ENCODE measurements at regions not wholly inside any gene's neighbourhood (a gene's known extent, or its start where the extent isn't known, plus 50 kb on each side); places are given as distances from the start of the nearest gene placed in this dataset.

- Histone ChIP-seq H4K8ac (ENCODE audit: extremely low read depth, insufficient read depth, low read length) (no peak overlapping the region), H2BK12ac (ENCODE audit: low read depth, low read length) (no peak overlapping the region), H3K79me2 (ENCODE audit: control insufficient read depth in 1 of 2, insufficient read depth in 2 of 2, low read length in 2 of 2) (no peaks in the 10 kb centered on the region), H2BK5ac (ENCODE audit: low read depth, low read length) (no peak overlapping the region), H4K5ac (ENCODE audit: insufficient read length, low read depth, low read length) (no peak overlapping the region), H3K56ac (replicated peaks; ENCODE audit: insufficient read length, low read depth, low read length) (no peak overlapping the region), H2AFZ (ENCODE audit: low read length) (no peak overlapping the region), H3K23me2 (ENCODE audit: low read depth, low read length) (no peaks in the 10 kb centered on the region), H3K9me3 (ENCODE audit: insufficient read depth in 2 of 2, low read depth in 1 of 2, low read length in 1 of 2) (no peaks in the 10 kb centered on the region), H4K20me1 (replicated peaks in 1 of 2; ENCODE audit: control insufficient read depth in 1 of 2, insufficient read depth in 2 of 2, low read length in 2 of 2) (no peaks in the 10 kb centered on the region), H3K9ac (replicated peaks in 1 of 4; ENCODE audit: extremely low read depth in 1 of 4, low read depth in 3 of 4, low read length in 3 of 4) (no peak overlapping the region), H3K27ac (ENCODE audit: low read depth, low read length) (no peak overlapping the region), H2BK15ac (ENCODE audit: low read length) (no peak overlapping the region), H3K23ac (ENCODE audit: insufficient read length) (no peak overlapping the region), H2AK5ac (ENCODE audit: low read depth, low read length) (no peak overlapping the region), H4K91ac (replicated peaks; ENCODE audit: insufficient read length, low read length) (no peak overlapping the region), H3K4ac (replicated peaks; ENCODE audit: insufficient read length, low read depth, low read length) (no peak overlapping the region), H3K27me3 (replicated peaks in 1 of 4; ENCODE audit: control insufficient read depth in 3 of 4, extremely low read depth in 1 of 4, insufficient read depth in 3 of 4, low read length in 3 of 4) (no peaks in the 10 kb centered on the region), H2BK120ac (replicated peaks; ENCODE audit: low read depth, low read length) (no peak overlapping the region), H3K79me1 (ENCODE audit: low read depth, low read length) (no peaks in the 10 kb centered on the region), H2BK20ac (ENCODE audit: low read length) (no peak overlapping the region), H3K18ac (ENCODE audit: extremely low read depth, low read length) (no peak overlapping the region), H3K36me3 (ENCODE audit: control insufficient read depth in 2 of 4, insufficient read depth in 4 of 4, low read length in 3 of 4) (no peaks in the 10 kb centered on the region), H3K4me3 (ENCODE audit: extremely low read depth in 1 of 4, insufficient read depth in 2 of 4, low read depth in 3 of 4, low read length in 4 of 4) (no peak overlapping the region), H3K4me2 (ENCODE audit: insufficient read depth in 1 of 2, low read depth in 2 of 2, low read length in 2 of 2) (no peak overlapping the region), H3K14ac (ENCODE audit: insufficient read length) (no peak overlapping the region), H3K4me1 (replicated peaks in 1 of 4; ENCODE audit: control insufficient read depth in 3 of 4, insufficient read depth in 4 of 4, low read length in 3 of 4) (peaks cover 0 to 14% (median 7%) of the 10 kb centered on the region in 4 experiments; a peak in 4 of 7 replicates)
- 74% methylated on average over 9 of the region's 9 CpGs; no CpG with 5 or more reads in 1 of the 2 experiments for WGBS, 2 experiments (ENCODE audit: extremely low coverage in 1 of 2, insufficient coverage in 1 of 2, insufficient read length in 1 of 2, insufficient replicate concordance in 2 of 2, low coverage in 1 of 2, low lambda C conversion rate in 2 of 2, missing lambda C conversion rate in 1 of 2)
- FAIRE-seq (no peak), DNase-seq (ENCODE audit: low read depth in 1 of 2, low spot score in 2 of 2) (no peak)
- POLR2A ChIA-PET (ENCODE audit: partially characterized antibody): no interaction called here
- CTCF ChIA-PET (ENCODE audit: partially characterized antibody): interaction anchor here (1.1 kb wide), 1 partner anchor 142 kb away, joined by 3 read pairs; no protein-coding TSS in a partner anchor
- TF ChIP-seq CHD2 (IDR thresholded peaks at IDR 0.05; ENCODE audit: low read length) (no peak), RBBP5 (IDR thresholded peaks at IDR 0.05; ENCODE audit: borderline replicate concordance, low read depth, low read length) (no peak), KDM1A (IDR thresholded peaks at IDR 0.05; ENCODE audit: borderline replicate concordance, low read length) (no peak), CTCF (IDR thresholded peaks at IDR 0.05; ENCODE audit: control extremely low read depth in 1 of 3, insufficient read depth in 1 of 3, low read depth in 1 of 3, low read length in 3 of 3) (no peak), BACH1 (IDR thresholded peaks at IDR 0.05; ENCODE audit: low read length) (no peak), SP1 (IDR thresholded peaks at IDR 0.05; ENCODE audit: low read depth, low read length) (no peak), PHF8 (conservative IDR thresholded peaks at IDR 0.05; ENCODE audit: low read depth, low read length) (no peak), TAF1 (IDR thresholded peaks at IDR 0.05; ENCODE audit: low read depth, low read length) (no peak), HDAC6 (IDR thresholded peaks at IDR 0.05; ENCODE audit: low read depth, low read length) (no peak), TEAD4 (IDR thresholded peaks at IDR 0.05; ENCODE audit: low read depth, low read length) (no peak), CREB1 (IDR thresholded peaks at IDR 0.05) (no peak), SRF (IDR thresholded peaks at IDR 0.05; ENCODE audit: low read depth, low read length) (no peak)
- TF ChIP-seq, protein P1, sequence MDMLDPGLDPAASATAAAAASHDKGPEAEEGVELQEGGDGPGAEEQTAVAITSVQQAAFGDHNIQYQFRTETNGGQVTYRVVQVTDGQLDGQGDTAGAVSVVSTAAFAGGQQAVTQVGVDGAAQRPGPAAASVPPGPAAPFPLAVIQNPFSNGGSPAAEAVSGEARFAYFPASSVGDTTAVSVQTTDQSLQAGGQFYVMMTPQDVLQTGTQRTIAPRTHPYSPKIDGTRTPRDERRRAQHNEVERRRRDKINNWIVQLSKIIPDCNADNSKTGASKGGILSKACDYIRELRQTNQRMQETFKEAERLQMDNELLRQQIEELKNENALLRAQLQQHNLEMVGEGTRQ (IDR thresholded peaks at IDR 0.05; ENCODE audit: low read length): no peak
These were observed 371.3 kb upstream of the MYT1L start for GRCh38 chr2:2702385-2702784.

All from H1 (cell line).